AG04449 (cell line): ENCODE measurements at regions not wholly inside any gene's neighbourhood (a gene's known extent, or its start where the extent isn't known, plus 50 kb on each side); places are given as distances from the start of the nearest gene placed in this dataset.
"Not testable (repeated sequence)": the region's sequence is repeated elsewhere in the genome, so short reads cannot be mapped to it uniquely, and the experiment has no call there.

Experiments
- CTCF ChIA-PET: fragments of 350-600 bp; formaldehyde crosslinking; extraction: SDS; loops from one replicate; lab custom pipeline; 2021; ENCODE audit warnings: antibody characterized with exemption; lab: Yijun Ruan, JAX
- POLR2A ChIA-PET: fragments of 400-600, 350-600 bp; formaldehyde crosslinking; extraction: SDS; loops from one replicate; lab custom pipeline; 2020; ENCODE audit warnings: antibody characterized with exemption, inconsistent platforms; lab: Yijun Ruan, JAX
- DNase-seq: peaks from one replicate; pipeline ENCODE4 v3.0.0-alpha.2; 2010; ENCODE audit warnings: low read depth, low spot score
- H3K4me3 ChIP-seq: 2 replicates; pipeline ENCODE4 v1.5.1; 2011; ENCODE audit warnings: low read depth, mild to moderate bottlenecking, control low read depth, low read length
- TF ChIP-seq, protein P1 (sequence below): IDR thresholded peaks from one replicate; pipeline ENCODE4 v1.5.1; 2011; ENCODE audit warnings: mild to moderate bottlenecking, moderate library complexity, low read length, control low read depth, inconsistent platforms; ENCODE audit not compliant: insufficient read depth; ENCODE audit errors: missing control alignments

- no peak for DNase-seq
- TF ChIP-seq, protein P1, sequence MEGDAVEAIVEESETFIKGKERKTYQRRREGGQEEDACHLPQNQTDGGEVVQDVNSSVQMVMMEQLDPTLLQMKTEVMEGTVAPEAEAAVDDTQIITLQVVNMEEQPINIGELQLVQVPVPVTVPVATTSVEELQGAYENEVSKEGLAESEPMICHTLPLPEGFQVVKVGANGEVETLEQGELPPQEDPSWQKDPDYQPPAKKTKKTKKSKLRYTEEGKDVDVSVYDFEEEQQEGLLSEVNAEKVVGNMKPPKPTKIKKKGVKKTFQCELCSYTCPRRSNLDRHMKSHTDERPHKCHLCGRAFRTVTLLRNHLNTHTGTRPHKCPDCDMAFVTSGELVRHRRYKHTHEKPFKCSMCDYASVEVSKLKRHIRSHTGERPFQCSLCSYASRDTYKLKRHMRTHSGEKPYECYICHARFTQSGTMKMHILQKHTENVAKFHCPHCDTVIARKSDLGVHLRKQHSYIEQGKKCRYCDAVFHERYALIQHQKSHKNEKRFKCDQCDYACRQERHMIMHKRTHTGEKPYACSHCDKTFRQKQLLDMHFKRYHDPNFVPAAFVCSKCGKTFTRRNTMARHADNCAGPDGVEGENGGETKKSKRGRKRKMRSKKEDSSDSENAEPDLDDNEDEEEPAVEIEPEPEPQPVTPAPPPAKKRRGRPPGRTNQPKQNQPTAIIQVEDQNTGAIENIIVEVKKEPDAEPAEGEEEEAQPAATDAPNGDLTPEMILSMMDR, result no peak
- CTCF ChIA-PET, result no interaction called here
- POLR2A ChIA-PET, result no interaction called here
- no peak overlapping the region for H3K4me3 ChIP-seq
Measured at GRCh38 chr10:43922335-43923280, 273.9 kb upstream of the ZNF32 start.

- DNase-seq, result no peak
- ChIA-PET CTCF (interaction anchor here (0.9 kb wide), 1 partner anchor 9 kb away, joined by 3 read pairs; no protein-coding TSS in a partner anchor), POLR2A (no interaction called here)
- TF ChIP-seq, protein P1, result no peak
- H3K4me3 ChIP-seq, result no peak overlapping the region
Measured at GRCh38 chr10:43921881-43922280, 273.2 kb upstream of the ZNF32 start.

DNA sequence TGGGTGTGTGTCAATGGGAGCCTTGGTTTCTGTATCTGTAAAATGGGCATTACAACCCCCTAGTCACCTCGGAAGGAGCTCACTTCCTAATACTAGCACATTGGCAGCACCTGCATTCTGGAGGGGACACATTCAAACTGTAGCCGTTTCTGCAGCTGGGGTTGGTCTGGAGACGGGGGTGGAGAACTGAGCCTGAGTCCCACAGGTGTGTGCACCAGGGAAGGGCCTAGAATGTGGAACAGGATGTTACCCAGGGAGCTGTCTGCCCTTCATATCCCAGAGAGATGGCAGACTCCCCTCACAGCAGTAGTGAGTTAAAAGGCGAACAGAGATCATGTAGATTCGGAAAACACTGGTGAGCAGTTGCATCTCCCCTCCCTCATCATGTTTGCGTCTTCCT is 272.8 kb upstream of the ZNF32 start:
- POLR2A ChIA-PET, result no interaction called here
- TF ChIP-seq, protein P1, result no peak

DNA sequence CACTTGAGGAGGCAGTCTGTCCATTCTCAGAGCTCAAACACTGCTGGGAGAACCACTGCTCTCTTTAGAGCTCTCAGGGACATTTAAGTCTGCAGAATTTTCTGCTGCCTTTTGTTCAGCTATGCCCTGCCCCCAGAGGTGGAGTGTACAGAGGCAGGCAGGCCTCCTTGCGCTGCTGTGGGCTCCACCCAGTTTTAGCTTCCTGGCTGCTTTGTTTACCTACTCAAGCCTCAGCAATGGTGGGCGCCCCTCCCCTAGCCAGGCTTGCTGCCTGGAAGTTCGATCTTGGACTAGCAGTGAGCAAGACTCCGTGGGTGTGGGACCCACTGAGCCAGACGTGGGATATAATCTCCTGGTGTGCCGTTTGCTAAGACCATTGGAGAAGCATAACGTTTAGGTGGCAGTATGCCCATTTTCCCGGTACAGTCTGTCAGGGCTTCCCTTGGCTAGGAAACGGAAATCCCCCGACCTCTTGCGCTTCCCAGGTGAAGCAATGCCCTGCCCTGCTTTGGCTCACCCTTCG is 271.6 kb upstream of the ZNF32 start:
- DNase-seq, POLR2A ChIA-PET, H3K4me3 ChIP-seq, CTCF ChIA-PET: not testable (repeated sequence)

More for the DNA sequence above, 272.8 kb upstream of the ZNF32 start:
- H3K4me3 ChIP-seq, result no peak overlapping the region
- no peak for DNase-seq
- CTCF ChIA-PET, result interaction anchor here (0.9 kb wide), 1 partner anchor 9 kb away, joined by 3 read pairs; no protein-coding TSS in a partner anchor

DNA sequence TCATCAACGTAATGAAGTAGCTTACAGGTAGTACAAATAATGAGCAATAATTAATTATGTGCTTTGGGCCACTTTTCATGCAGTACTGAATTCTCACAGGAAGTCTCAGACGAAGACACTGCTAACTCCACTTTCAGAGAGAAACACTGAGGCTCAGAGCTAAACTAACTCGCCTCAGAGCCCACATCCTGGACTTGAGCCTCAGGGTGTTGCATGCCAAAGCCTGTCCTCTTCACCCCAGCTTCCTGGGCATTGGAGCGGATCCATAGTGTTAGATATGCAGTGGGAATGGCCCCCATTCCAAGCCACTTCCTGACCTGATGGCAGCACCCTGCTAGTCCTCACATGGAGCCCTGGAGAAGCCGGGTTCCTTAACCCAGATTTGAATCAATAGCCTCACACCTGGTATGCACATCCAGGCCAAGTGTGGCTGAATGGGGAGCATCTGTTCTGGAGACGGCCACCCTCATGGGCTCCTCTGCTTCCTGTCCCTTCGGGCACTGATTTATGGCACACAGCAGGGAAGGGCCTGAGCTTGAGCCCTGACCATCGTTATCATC is 265.1 kb upstream of the ZNF32 start:
- ChIA-PET POLR2A (no interaction called here), CTCF (interaction anchor here (1.2 to 2.2 kb wide), 3 partner anchors 8 to 15 kb away, joined by 3 to 7 read pairs (median 4); no protein-coding TSS in a partner anchor)
- TF ChIP-seq, protein P1, result no peak
- no peak overlapping the region for H3K4me3 ChIP-seq
- DNase-seq, result no peak

GRCh38 chr10:43912469-43912868 is 263.8 kb upstream of the ZNF32 start:
- CTCF ChIA-PET, result interaction anchor here (1.5 to 2.2 kb wide), 2 partner anchors 11 to 16 kb away, joined by 4 to 7 read pairs; no protein-coding TSS in a partner anchor
- no peak for DNase-seq

More at GRCh38 chr10:43912469-43912868, 263.8 kb upstream of the ZNF32 start:
- TF ChIP-seq, protein P1, result no peak
- POLR2A ChIA-PET, result no interaction called here
- no peak overlapping the region for H3K4me3 ChIP-seq
